Cardiac fibroblast (primary cell): ENCODE measurements at regions not wholly inside any gene's neighbourhood (a gene's known extent, or its start where the extent isn't known, plus 50 kb on each side); places are given as distances from the start of the nearest gene placed in this dataset.
"Not testable (repeated sequence)": the region's sequence is repeated elsewhere in the genome, so short reads cannot be mapped to it uniquely, and the experiment has no call there.

Source experiments
- DNase-seq, 2 donors: peaks; one replicate each; pipeline versions ENCODE4 v3.0.0 to v3.0.0-alpha.2; 2010; ENCODE audit warnings: low read depth in 2 of 2
- H3K4me3 ChIP-seq, 2 donors: replicated peaks in 1 of 2; 1 replicate in 1 of 2; 2 replicates in 1 of 2; pipeline ENCODE4 v1.5.1; 2011; ENCODE audit warnings: low read depth in 2 of 2, low read length in 2 of 2, mild to moderate bottlenecking in 2 of 2, moderate library complexity in 1 of 2
- TF ChIP-seq, protein P1 (sequence below): IDR thresholded peaks from one replicate; pipeline ENCODE4 v1.5.1; 2011; ENCODE audit warnings: low read depth, mild to moderate bottlenecking, low read length, inconsistent platforms

DNA sequence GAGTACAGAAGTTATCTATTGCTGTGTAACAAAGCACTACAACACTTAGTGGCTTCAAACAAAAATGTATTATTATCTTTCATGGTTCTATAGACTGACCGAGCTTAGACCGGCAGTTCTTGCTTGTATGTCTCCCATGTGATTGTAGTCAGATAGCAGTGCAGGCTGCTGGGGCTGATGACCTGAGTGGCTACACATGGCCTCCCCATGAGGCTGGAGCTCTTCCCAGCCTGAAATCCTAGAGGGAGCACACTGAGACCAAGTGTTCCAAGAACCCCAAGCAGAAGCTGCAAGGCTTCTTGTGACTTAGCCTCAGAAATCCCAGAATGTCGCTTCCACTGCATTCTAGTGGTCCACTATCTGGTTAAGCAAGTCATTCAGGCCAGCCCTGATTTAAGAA, 141.2 kb upstream of the TLE3 start:
- TF ChIP-seq, protein P1, sequence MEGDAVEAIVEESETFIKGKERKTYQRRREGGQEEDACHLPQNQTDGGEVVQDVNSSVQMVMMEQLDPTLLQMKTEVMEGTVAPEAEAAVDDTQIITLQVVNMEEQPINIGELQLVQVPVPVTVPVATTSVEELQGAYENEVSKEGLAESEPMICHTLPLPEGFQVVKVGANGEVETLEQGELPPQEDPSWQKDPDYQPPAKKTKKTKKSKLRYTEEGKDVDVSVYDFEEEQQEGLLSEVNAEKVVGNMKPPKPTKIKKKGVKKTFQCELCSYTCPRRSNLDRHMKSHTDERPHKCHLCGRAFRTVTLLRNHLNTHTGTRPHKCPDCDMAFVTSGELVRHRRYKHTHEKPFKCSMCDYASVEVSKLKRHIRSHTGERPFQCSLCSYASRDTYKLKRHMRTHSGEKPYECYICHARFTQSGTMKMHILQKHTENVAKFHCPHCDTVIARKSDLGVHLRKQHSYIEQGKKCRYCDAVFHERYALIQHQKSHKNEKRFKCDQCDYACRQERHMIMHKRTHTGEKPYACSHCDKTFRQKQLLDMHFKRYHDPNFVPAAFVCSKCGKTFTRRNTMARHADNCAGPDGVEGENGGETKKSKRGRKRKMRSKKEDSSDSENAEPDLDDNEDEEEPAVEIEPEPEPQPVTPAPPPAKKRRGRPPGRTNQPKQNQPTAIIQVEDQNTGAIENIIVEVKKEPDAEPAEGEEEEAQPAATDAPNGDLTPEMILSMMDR: no peak
- DNase-seq: no peak
- no peak overlapping the region for H3K4me3 ChIP-seq

DNA sequence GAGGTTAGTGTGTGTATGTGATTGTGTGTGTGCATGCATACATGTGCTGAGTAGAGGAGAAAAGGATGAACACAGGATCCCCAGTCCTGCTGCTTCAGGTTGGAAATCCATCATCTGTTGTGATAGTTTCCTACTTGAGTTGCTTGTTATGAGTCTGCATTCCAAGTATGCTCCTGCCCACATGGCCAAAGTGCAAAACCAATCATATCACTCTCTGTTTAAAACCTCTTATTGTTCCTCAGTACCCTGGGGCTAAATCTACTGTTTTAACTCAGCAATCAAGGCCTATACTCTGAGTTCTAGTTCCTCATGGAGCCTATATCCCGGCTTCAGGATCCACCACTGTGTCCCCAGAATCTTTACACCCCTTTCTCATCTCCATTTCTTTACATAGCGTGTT, 139.9 kb upstream of the TLE3 start:
- TF ChIP-seq, protein P1: no peak
- DNase-seq: no peak
- H3K4me3 ChIP-seq: no peak overlapping the region

DNA sequence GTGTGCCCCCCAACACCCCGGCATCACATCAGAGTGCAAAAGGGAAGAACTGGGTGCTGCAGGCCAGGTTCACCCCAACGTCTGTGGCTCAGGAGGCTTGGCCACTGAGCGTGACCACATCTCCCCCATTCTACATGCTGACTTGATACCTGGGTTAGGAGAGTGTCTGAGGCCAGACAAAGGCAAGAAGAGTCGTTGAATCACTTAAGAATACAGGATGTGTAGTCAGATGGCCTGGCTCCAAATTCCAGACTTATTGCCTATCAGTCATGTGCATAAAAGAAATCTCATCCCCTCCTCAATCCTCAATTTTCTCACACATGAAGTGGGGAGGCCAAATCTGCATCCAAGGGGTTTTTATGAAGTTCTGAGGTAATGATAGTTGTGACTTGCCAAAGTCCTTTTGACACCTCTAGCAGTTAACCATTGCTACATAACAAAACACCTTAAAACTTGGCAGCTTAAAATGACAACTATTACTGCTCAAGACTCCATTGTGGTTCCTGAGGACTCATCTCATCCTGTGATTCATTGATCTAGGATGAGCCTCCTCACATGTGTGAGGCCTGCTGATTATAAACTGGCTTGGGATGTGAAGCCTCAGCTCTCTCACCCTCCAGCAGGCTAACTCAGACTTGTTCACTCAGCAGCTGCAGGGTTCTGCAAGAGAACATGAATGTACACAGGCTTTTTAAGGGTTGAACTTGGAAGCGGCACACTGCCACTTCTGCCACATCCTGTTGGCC, 138.8 kb upstream of the TLE3 start:
- no peak overlapping the region for H3K4me3 ChIP-seq
- peak; percentile 43 to 84 for DNase-seq
- TF ChIP-seq, protein P1: no peak

DNA sequence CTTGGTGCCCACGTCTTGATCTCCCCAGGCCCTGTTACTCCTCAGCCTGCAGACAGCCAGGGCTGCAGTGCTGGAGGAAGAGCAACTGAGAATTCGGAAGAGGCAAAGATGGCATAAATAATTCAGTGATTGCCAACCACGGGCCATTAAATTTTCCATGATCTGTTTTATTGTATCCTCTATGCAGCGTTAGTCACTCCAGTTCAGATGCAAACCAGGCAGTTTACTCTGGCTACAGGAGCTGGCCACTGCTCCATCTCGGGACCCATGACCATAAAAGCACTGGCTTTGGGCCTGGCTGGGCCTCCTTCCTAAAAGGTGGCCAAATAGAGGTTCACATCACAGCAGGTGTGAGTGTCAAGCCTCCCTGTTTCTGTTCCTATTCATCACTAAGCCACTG, 137.6 kb upstream of the TLE3 start:
- TF ChIP-seq, protein P1: no peak
- no peak overlapping the region for H3K4me3 ChIP-seq
- DNase-seq: no peak

DNA sequence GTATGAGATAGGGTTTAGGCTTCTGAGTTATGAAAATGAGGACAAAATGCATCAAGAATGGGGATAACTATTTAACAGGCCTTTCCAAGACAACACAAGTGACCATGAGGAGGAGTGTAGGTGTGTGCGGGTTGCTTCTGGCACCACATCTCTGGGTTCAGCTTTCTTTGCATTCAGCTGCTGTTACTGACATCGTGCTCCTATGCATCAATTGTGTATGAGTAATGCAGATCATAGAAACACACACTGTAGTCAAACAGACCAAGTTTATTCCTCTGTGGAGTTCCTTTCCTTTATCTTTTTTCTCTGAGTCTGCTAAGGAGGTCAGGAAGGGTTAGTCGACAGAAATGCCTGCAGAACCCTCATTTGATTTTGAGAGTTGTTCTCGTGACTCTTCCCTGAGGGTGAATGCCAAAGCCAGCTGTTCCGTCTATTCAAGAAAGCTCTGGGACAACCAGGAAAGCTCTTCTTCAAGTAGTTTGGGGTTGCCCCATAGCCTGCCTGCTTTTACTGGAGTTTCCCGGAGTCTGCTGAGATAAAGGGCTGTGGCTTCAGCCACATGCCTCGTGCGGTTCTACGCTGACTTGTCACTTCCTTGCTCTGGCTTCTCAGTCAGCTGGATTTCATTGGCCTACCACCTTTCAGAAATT, 136.7 kb upstream of the TLE3 start:
- H3K4me3 ChIP-seq: no peak overlapping the region
- TF ChIP-seq, protein P1: no peak
- peak; percentile 56 to 82 for DNase-seq

GRCh38 chr15:70231484-70231883, 133.8 kb upstream of the TLE3 start:
- no peak overlapping the region for H3K4me3 ChIP-seq
- DNase-seq: no peak
- TF ChIP-seq, protein P1: no peak

- H3K4me3 ChIP-seq, DNase-seq: not testable (repeated sequence)
Measured at GRCh38 chr15:70227918-70228317, 130.2 kb upstream of the TLE3 start.
